ENCODE measurements at regions not wholly inside any gene's neighbourhood (a gene's known extent, or its start where the extent isn't known, plus 50 kb on each side); places are given as distances from the start of the nearest gene placed in this dataset.

DNA sequence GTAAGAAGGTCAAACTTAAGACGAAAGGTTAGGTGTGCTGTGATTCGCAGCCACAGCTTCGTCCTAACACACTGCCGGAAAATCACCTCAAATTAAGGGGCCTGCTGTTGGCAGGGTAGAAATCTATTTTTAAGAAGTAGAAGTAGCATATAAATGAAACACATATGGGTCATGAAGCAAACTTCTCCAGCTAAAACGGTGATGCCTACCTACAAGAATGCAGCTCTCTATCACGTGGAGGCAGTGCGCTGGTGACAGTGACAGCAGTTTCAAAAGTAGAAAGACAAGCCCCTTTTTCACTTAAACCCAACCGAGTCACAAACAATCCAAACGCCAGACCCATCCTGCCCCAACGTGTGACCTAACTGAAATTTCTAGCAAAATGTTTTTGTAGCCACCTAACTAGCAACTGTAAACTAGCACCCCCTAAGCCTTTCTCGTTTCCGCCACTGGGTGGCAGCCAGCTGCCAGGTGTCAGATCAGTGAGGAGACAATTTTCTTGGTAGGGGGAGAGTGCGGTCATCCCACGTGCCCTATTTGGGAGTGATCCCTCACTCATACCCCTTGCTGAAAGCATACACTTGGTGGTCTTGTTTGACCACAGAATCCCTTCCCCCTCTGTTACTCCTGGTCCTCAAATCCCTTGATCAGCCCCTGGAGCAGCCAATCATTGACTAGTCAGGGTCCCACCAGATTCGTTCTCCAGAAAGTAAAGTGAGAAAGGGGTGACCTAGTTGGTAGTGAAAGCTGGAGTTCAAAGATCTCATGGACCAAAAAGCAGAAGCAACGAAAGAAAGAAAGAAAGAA is 71.8 kb upstream of the MAMDC2 start:
- H3K4me2 ChIP-seq (ENCODE audit: low read length): no peak overlapping the region
- no peaks in the 10 kb centered on the region for H3K27me3 ChIP-seq (ENCODE audit: control insufficient read depth, low read length)
- no peaks in the 10 kb centered on the region for H3K36me3 ChIP-seq (ENCODE audit: control insufficient read depth, low read length)
- no peak for TF ChIP-seq EZH2phosphoT487 (IDR thresholded peaks at IDR 0.05; ENCODE audit: borderline replicate concordance, low read length)
- peak; percentile 88 for TF ChIP-seq CTCF (IDR thresholded peaks at IDR 0.05; ENCODE audit: low read depth, low read length, poor library complexity, severe bottlenecking)
- H3K4me1 ChIP-seq (ENCODE audit: control insufficient read depth, low read length): no peaks in the 10 kb centered on the region
- no peak overlapping the region for H3K4me3 ChIP-seq (ENCODE audit: low read length)
- H3K27ac ChIP-seq (ENCODE audit: low read depth, low read length): no peak overlapping the region
- H3K9me2 ChIP-seq (replicated peaks; ENCODE audit: control insufficient read depth, low read length): no peaks in the 10 kb centered on the region
- H3K79me2 ChIP-seq (ENCODE audit: control insufficient read depth, low read length): no peaks in the 10 kb centered on the region
- no peaks in the 10 kb centered on the region for H3F3A ChIP-seq (ENCODE audit: control insufficient read depth, insufficient read depth)
- no peaks in the 10 kb centered on the region for H3K9me3 ChIP-seq (ENCODE audit: control insufficient read depth, insufficient read depth, low read length)
- H4K20me1 ChIP-seq (ENCODE audit: control insufficient read depth, insufficient read depth, low read depth, low read length): no peaks in the 10 kb centered on the region

- H3K27ac ChIP-seq (ENCODE audit: low read depth, low read length): no peak overlapping the region
- H3K36me3 ChIP-seq (ENCODE audit: control insufficient read depth, low read length): no peaks in the 10 kb centered on the region
- no peaks in the 10 kb centered on the region for H3K9me2 ChIP-seq (replicated peaks; ENCODE audit: control insufficient read depth, low read length)
- H3K4me3 ChIP-seq (ENCODE audit: low read length): no peak overlapping the region
- H3K4me2 ChIP-seq (ENCODE audit: low read length): no peak overlapping the region
- H3K4me1 ChIP-seq (ENCODE audit: control insufficient read depth, low read length): no peaks in the 10 kb centered on the region
- H3K79me2 ChIP-seq (ENCODE audit: control insufficient read depth, low read length): no peaks in the 10 kb centered on the region
- H3F3A ChIP-seq (ENCODE audit: control insufficient read depth, insufficient read depth): no peaks in the 10 kb centered on the region
- no peaks in the 10 kb centered on the region for H3K9me3 ChIP-seq (ENCODE audit: control insufficient read depth, insufficient read depth, low read length)
- no peaks in the 10 kb centered on the region for H4K20me1 ChIP-seq (ENCODE audit: control insufficient read depth, insufficient read depth, low read depth, low read length)
- no peaks in the 10 kb centered on the region; the same call in 1 of the 2 replicates for H3K27me3 ChIP-seq (ENCODE audit: control insufficient read depth, low read length)
- TF ChIP-seq EZH2phosphoT487 (IDR thresholded peaks at IDR 0.05; ENCODE audit: borderline replicate concordance, low read length): no peak
- TF ChIP-seq CTCF (IDR thresholded peaks at IDR 0.05; ENCODE audit: low read depth, low read length, poor library complexity, severe bottlenecking): no peak
Observed at GRCh38 chr9:69975681-69976080, 68.0 kb upstream of the MAMDC2 start.

- no peak overlapping the region for H3K27ac ChIP-seq (ENCODE audit: low read depth, low read length)
- no peaks in the 10 kb centered on the region for H3K4me1 ChIP-seq (ENCODE audit: control insufficient read depth, low read length)
- no peaks in the 10 kb centered on the region for H4K20me1 ChIP-seq (ENCODE audit: control insufficient read depth, insufficient read depth, low read depth, low read length)
- no peaks in the 10 kb centered on the region for H3F3A ChIP-seq (ENCODE audit: control insufficient read depth, insufficient read depth)
- no peak overlapping the region for H3K4me3 ChIP-seq (ENCODE audit: low read length)
- no peaks in the 10 kb centered on the region for H3K79me2 ChIP-seq (ENCODE audit: control insufficient read depth, low read length)
- H3K36me3 ChIP-seq (ENCODE audit: control insufficient read depth, low read length): no peaks in the 10 kb centered on the region
- no peaks in the 10 kb centered on the region for H3K9me2 ChIP-seq (replicated peaks; ENCODE audit: control insufficient read depth, low read length)
- H3K27me3 ChIP-seq (ENCODE audit: control insufficient read depth, low read length): no peaks in the 10 kb centered on the region; the same call in 1 of the 2 replicates
- no peaks in the 10 kb centered on the region for H3K9me3 ChIP-seq (ENCODE audit: control insufficient read depth, insufficient read depth, low read length)
- H3K4me2 ChIP-seq (ENCODE audit: low read length): no peak overlapping the region
- TF ChIP-seq EZH2phosphoT487 (IDR thresholded peaks at IDR 0.05; ENCODE audit: borderline replicate concordance, low read length) (no peak), CTCF (IDR thresholded peaks at IDR 0.05; ENCODE audit: low read depth, low read length, poor library complexity, severe bottlenecking) (no peak)
Observed at GRCh38 chr9:69976152-69976551, 67.5 kb upstream of the MAMDC2 start.
